GM12873 (cell line): ENCODE measurements at regions not wholly inside any gene's neighbourhood (a gene's known extent, or its start where the extent isn't known, plus 50 kb on each side); places are given as distances from the start of the nearest gene placed in this dataset.

Experiments
- CTCF ChIP-seq: IDR thresholded peaks from 2 replicates; pipeline ENCODE4 v1.5.1; 2012; ENCODE audit warnings: low read depth, mild to moderate bottlenecking, moderate library complexity, low read length, control low read depth; ENCODE audit not compliant: insufficient read depth; ENCODE audit errors: missing control alignments

- no peak for TF ChIP-seq CTCF
Measured at GRCh38 chr10:65845916-65846315, 1079.9 kb upstream of the LRRTM3 start.

- TF ChIP-seq CTCF, result no peak
Measured at GRCh38 chr10:65846541-65846940, 1079.3 kb upstream of the LRRTM3 start.

- TF ChIP-seq CTCF, result no peak
Measured at GRCh38 chr10:65846949-65847348, 1078.9 kb upstream of the LRRTM3 start.

GRCh38 chr10:65847436-65848230 lies 1078.2 kb upstream of the LRRTM3 start:
- no peak for TF ChIP-seq CTCF

GRCh38 chr10:65858841-65859240 lies 1067.0 kb upstream of the LRRTM3 start:
- TF ChIP-seq CTCF, result no peak

GRCh38 chr10:65861249-65861648 lies 1064.6 kb upstream of the LRRTM3 start:
- TF ChIP-seq CTCF, result no peak
